GM12874 (cell line): ENCODE measurements at regions not wholly inside any gene's neighbourhood (a gene's known extent, or its start where the extent isn't known, plus 50 kb on each side); places are given as distances from the start of the nearest gene placed in this dataset.

Experiments used
- TF ChIP-seq, protein P1 (sequence below): IDR thresholded peaks from 2 replicates; pipeline ENCODE4 v1.5.1; 2011; ENCODE audit warnings: low read depth, mild to moderate bottlenecking, control low read depth, low read length, moderate library complexity; ENCODE audit not compliant: insufficient read depth

- TF ChIP-seq, protein P1, sequence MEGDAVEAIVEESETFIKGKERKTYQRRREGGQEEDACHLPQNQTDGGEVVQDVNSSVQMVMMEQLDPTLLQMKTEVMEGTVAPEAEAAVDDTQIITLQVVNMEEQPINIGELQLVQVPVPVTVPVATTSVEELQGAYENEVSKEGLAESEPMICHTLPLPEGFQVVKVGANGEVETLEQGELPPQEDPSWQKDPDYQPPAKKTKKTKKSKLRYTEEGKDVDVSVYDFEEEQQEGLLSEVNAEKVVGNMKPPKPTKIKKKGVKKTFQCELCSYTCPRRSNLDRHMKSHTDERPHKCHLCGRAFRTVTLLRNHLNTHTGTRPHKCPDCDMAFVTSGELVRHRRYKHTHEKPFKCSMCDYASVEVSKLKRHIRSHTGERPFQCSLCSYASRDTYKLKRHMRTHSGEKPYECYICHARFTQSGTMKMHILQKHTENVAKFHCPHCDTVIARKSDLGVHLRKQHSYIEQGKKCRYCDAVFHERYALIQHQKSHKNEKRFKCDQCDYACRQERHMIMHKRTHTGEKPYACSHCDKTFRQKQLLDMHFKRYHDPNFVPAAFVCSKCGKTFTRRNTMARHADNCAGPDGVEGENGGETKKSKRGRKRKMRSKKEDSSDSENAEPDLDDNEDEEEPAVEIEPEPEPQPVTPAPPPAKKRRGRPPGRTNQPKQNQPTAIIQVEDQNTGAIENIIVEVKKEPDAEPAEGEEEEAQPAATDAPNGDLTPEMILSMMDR: no peak
These were observed 157.4 kb upstream of the TMCO5A start for GRCh38 chr15:37777006-37777405.

DNA sequence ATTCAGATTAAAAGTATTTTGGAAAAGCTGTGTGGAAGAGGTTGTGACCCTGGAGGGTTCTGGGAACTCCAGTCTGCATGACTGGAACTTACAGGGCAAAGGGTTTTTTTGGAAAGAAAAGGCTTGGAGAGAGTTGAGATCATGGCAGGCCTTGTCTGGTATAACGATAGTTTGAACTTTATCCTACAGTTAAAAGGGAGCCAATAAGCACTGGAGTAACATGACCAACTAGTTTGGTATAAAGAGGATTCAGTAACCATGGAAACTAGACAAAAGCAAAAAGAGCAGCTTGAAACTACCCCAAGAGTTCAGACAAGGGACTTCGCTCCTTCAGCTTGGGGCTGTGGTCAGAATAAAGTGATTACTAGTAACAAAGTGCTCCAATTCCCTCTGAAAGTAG lies 151.2 kb upstream of the TMCO5A start:
- TF ChIP-seq, protein P1: no peak

GRCh38 chr15:37788330-37788729 lies 146.1 kb upstream of the TMCO5A start:
- TF ChIP-seq, protein P1: no peak

DNA sequence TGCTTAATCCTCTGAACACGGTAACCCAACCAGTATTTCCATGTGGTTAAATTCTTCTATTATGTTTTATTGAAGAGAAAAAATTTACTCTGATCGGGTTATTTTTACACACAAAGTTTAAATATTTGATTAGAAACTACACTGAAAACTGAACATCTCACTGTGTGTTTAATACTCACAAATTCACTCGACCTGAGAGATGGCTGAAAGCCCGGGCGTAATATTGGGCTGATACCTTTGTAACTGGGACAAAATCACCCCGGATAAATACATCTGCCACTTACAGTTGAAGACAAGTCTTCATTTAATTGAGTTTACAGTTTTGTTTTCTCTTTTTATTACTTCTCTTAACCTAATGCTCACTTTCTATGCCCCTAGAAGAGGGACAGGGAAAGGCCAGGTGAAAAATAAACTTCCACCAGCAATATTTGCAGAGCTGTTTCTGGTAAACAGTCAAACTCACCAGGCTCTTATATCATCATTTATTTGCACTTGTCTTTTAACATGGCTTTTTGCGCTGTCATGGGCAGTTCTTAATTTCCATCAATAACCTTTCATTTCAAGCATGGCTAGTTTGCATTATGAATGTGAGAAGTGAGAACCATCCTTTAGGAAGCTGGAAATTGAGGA lies 145.6 kb upstream of the TMCO5A start:
- TF ChIP-seq, protein P1: no peak

- TF ChIP-seq, protein P1: no peak
These were observed 145.0 kb upstream of the TMCO5A start for GRCh38 chr15:37789397-37789786.

- TF ChIP-seq, protein P1: no peak
These were observed 144.6 kb upstream of the TMCO5A start for GRCh38 chr15:37789881-37790280.

- TF ChIP-seq, protein P1: no peak
These were observed 142.7 kb upstream of the TMCO5A start for GRCh38 chr15:37791693-37792092.
